NCI-H2029 treated with DMSO at 0.1 percent for 48 hours (cell line): ENCODE measurements at regions not wholly inside any gene's neighbourhood (a gene's known extent, or its start where the extent isn't known, plus 50 kb on each side); places are given as distances from the start of the nearest gene placed in this dataset.

Experiments used
- DNase-seq: peaks from one replicate; lab custom pipeline; 2025; lab: John Stamatoyannopoulos, UW

GRCh38 chr1:34606504-34606903 lies 148.3 kb upstream of the GJB5 start:
- DNase-seq: no peak

GRCh38 chr1:34610063-34610462 lies 144.8 kb upstream of the GJB5 start:
- no peak for DNase-seq

- DNase-seq: no peak
Observed at GRCh38 chr1:34611571-34611970, 143.3 kb upstream of the GJB5 start.

- DNase-seq: no peak
Observed at GRCh38 chr1:34612091-34612827, 142.6 kb upstream of the GJB5 start.

GRCh38 chr1:34617321-34618118 lies 137.3 kb upstream of the GJB5 start:
- no peak for DNase-seq

DNA sequence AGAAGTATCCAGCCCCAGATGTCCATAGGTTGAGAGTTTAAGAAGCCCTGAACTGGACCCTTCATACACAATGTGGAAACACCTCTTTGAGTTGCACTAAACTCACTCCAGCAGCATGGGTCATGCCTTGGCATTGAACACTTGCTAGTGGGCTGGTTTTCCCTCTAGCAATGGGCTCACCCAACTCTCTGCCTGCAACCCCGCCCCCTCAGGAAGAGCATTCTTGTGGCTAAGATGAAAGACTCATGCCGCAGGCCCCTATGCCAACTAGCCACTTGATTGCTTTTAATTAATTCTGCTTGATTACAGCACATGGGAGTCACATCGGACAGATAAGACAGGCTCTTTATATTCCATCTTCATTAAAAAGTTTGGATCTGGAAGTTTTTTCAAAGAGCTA lies 136.5 kb upstream of the GJB5 start:
- DNase-seq: no peak

DNA sequence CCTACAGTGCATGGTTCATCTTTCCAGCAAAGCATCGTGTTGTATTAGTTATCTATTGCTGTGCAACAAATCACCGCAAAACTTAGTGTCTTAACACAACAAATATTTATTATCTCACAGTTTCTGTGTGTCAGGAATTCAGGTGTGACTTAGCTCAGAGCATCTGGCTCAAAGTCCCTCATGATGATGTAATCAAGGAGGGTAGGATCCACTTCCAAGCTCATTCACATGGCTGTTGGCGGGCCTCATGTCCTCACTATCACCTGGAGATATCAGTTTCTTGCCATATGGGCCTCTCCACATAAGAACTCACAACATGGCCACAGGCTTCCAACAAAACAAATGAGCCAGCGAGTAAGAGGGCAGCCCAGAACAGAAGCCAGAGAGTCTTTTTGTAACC lies 135.6 kb upstream of the GJB5 start:
- DNase-seq: no peak

DNA sequence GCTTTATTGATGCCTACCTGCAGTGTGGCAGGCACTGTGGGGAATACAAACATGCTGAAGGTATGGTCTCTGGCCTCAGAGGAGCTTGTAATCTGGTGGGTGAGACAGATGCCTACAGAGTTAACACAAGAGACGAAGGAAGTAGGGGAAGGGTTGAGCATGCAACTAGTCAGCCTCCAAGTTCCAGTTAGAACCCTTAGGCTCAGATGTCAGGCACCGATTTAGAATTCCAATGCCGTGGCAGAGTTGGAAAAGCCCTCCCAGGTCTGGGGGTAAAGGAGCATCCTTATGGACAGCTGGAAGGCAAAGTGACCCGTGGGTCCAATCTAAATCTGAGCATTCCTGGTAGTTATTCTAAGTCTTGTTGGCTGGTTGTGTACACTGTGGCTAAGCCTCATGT lies 132.9 kb upstream of the GJB5 start:
- no peak for DNase-seq

DNA sequence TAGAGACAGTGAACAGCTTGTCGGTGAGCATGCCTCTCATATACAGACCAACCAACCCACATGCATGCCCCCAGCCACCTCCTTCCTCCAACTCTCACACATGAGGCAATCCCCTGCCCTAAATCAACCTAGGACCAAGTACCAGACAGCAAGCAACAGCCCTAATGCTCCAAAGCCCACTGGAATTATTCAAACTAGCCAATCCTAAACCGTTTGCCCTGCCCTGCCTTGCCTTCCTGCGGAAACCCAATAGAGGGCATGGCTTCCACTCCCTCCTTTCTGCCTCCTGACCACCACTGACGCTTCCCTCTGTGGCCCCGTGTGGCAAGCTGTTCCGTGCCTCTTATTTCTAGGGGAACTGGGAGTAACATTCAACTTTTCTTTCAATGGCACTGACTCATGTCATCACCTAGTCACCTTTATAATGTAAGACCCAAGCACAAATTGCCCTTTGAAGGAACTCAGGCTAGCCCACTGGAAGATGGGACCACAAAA lies 129.3 kb upstream of the GJB5 start:
- DNase-seq: no peak

- DNase-seq: no peak
Observed at GRCh38 chr1:34627465-34628240, 127.2 kb upstream of the GJB5 start.

DNA sequence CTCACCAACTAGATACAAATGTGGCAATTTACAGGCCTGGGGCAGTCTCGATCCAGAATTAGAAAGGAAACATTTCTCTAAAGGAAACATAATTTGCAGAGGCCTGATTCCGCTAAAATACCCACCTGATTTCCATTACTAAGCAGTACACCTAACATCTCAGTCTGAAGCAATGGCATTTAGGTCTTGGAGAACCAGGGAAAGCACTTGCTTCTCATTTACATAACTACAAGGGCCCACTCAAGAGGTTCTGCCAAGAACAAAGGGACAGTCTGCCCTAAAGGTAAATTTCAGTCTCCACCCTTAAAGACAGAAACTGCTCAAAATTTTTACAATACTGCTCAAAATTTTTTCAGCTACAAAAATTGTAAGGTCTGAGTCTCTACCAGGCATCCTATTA lies 123.7 kb upstream of the GJB5 start:
- no peak for DNase-seq

- DNase-seq: no peak
Observed at GRCh38 chr1:34639701-34640100, 115.1 kb upstream of the GJB5 start.

- no peak for DNase-seq
Observed at GRCh38 chr1:34640654-34641401, 114.0 kb upstream of the GJB5 start.

GRCh38 chr1:34642679-34643078 lies 112.2 kb upstream of the GJB5 start:
- no peak for DNase-seq

DNA sequence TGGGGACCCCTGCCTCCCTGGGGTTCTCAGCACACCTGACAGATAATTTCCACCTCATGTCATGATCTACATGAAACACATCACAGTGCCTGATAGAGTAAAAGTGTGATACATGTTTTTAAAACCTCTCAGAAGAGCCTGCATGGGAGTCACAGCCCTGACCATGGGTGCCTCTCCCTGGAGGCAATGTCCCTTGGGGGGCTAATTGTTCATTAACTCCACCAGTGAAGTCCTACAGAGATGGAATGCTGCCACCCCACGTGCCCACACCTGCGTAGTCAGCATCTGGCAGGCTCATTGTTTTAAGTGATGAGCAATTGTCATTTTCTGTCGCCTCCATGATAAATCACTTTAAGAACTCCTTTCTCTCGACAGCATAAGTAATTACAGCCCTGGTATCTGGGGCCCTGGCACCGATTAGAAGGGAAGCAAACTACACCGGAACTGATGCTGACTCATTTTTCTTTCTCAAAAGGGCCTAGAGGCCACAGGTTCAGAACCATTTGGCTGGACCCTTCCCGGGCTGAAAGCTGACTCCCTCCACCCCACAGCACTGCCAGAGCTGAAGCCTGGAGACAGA lies 109.6 kb upstream of the GJB5 start:
- DNase-seq: no peak

- no peak for DNase-seq
Observed at GRCh38 chr1:34645919-34646318, 108.9 kb upstream of the GJB5 start.

DNA sequence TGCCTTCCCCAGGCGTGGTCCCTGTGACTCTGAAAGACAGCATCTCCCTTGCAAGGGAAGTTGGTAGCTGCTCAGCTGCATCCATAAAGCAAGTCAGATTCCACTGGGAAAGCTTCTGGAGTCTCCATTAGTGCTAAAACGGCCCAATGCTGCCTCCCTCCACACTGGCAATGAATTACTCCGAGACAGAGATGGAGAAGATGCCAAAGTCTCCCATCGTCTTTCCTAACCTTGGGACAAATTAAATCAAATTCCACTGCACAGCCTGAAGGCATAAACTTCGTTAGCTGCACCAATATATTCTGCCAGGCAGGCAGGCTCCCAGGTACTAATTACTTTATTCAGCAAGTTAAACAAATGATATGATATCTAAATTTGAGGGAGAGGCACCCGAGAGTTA lies 106.3 kb upstream of the GJB5 start:
- DNase-seq: no peak

GRCh38 chr1:34650090-34650489 lies 104.8 kb upstream of the GJB5 start:
- no peak for DNase-seq

- DNase-seq: no peak
Observed at GRCh38 chr1:34650800-34651199, 104.0 kb upstream of the GJB5 start.

- DNase-seq: no peak
Observed at GRCh38 chr1:34653110-34653509, 101.7 kb upstream of the GJB5 start.

GRCh38 chr1:34655206-34655874 lies 99.5 kb upstream of the GJB5 start:
- DNase-seq: no peak
